Non-pigmented ciliary epithelial cell (primary cell): ENCODE measurements at regions not wholly inside any gene's neighbourhood (a gene's known extent, or its start where the extent isn't known, plus 50 kb on each side); places are given as distances from the start of the nearest gene placed in this dataset.
"Not testable (repeated sequence)": the region's sequence is repeated elsewhere in the genome, so short reads cannot be mapped to it uniquely, and the experiment has no call there.

Experiments
- DNase-seq: peaks from one replicate; pipeline ENCODE4 v3.0.0-alpha.2; 2010; ENCODE audit warnings: low read depth

DNA sequence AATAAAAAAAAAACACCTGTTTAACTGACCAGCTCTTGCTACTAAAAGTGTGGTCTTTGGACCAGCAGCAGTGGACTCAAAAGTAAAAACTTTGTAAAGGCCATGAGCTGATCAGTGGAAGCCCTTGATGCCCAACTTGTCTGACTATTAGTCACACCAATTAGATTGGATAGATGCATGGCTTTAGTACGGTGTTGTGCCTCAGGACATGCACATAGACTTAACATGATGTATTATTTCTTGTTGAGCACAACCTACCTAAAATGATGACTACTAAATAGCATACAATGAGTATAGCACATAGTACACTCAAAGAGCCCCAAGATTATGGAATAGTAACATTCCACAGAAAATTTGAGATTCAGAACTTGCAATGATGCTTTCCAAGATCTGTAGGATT is 95.1 kb upstream of the FIBIN start:
- DNase-seq = no peak

DNA sequence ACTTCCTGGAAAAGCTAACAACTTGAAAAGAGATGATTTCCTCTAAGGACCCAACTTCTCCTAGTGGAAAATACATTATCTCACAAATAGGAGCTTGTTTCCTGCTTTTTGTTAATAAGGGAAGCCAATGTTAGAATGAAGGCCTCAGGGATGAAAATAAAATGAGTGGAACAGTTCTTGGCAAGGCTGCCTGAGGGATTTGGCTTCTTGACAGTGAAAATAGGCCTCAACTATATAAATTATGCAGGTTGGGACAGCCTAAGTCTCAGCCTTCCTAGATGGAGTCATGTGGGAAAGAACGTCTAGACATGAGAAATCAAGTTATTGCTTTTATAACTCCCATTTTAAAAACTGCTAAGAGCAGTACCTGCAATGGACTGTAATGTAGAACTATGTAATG is 92.8 kb upstream of the FIBIN start:
- DNase-seq = no peak

DNA sequence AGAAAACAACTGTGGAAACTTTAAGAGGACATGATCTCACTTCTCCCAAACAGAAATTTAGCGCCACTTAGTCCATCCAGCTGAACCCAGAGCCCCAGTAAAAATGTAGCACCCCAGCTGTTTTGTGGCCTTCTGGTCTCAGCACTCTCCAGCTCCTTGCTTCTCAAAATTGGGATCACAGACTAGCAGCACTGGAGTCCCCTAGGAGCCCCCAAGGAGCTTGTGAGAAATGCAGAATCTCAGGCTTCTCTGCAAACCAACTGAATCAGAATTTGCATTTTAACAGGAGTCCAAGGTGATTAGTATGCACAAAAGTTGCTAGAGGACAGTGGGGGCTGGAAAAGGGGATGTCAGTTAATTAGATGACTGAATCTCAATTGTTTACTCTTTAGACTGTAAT is 89.8 kb upstream of the FIBIN start:
- DNase-seq = no peak

DNA sequence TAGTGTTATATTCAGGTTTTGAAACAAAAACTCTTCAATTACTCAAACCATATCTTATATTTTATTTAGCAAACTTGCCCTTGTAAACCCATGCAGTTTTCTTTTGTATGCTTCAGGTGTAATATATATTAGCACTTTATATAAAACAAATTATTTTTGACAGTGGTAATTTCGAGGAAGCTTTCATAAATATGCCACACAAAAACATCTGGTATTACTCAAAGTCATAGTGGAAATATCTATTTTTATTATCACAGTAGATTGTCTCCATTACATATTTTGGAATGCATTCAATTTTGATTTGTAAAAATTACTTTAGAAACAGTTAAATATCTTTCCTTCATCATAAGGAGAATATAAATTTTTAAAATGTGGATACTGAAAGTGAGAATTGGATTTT is 89.1 kb upstream of the FIBIN start:
- no peak for DNase-seq

DNA sequence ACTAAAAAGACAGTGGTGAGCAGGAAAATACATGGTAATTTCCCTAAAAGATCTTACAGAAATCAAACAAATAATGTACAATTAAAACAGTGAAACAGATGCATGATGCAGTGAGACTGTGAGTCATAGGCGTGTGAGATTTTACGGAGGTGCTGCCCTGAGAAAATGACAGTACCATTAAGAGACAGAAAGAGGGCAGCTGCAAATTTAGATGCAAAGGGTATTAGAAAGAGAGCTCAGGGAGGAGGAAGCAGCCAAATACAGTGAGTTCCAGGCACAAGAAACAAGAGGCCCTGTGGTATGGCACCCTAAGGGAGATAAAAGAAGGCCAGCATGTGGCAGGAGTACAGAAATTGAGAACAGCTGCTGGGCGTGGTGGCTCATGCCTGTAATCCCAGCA is 88.5 kb upstream of the FIBIN start:
- no peak for DNase-seq

DNA sequence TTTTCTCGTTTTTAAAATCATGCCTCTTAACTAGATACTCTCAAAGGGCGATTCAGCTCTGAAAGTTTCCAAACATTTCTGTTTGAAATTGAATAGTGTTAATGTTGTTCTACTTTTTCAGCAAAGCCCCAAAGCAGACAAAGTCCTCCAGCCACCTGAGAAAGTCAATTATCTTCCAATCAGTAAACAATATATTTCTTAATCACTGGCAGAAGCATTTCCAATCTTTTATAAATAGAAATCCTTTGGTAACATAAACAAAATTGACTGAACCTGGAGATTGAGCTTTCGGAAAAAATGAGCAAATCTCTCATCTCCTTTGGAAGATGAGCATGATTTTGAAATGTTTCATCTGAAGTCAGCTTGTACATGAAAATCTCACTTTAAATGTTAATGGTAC is 84.4 kb upstream of the FIBIN start:
- no peak for DNase-seq

DNA sequence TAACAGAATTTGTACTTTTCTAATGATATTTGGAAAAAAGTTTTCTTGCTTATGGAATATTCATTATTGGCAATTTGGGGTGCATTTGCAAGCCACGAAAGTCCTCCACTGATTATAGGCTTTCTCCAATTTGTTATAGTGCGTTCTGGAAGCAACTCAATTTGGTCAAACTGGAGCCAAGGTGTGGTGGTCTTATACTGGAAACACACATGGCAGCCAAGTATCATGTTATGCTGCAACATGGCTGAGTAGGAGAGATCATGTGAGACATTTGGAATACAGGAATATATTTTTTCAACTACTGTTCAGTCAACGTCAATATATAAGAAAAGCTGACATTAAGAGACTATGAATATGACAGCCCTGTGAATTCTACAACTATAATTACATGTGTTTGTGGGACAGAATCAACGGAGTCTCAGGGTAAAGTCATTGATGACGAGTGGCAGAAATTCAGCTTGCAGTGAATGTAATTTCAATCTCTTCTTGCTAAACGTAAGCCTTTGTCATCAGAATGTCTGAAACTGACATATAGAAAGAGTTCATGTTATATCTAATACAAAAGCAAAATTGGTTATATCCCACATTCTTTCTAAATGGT is 83.8 kb upstream of the FIBIN start:
- no peak for DNase-seq

DNA sequence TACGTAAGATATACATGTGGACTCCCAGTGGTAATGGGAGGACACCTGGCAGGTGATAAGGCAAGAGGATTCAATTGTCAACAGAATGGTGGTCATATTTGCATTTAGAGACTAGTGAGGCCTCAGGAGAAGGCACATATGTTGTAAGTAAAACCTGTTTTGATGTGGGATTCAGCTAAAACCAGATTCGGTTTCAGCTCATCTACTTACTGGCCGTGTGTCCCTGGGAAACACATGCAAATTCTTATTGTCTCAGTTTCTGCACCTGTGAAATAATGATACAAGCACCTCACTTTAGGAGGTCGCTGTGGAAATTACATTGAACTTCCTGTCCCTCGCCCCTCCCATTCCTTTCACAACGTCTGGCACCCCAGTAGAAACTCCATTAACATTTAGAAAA is 78.9 kb upstream of the FIBIN start:
- DNase-seq = no peak

DNA sequence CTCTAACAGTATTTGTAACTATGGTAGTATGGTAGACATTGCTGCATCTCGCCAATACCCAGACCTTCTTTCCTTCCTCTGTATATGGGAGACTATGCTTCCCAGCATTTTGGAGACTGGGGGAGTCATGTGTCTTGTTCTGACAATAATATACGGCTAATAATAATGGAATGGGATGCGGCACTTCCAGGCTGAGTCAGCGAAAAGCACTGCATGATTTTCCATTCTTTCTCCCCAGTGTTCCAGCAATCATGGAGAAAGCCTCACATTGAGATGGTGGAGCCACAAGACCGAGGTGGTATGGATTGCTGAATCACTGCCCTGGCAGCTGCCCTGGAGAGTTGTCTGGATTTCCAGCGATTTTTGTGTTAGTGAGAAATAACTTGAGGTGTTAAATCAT is 77.1 kb upstream of the FIBIN start:
- no peak for DNase-seq

DNA sequence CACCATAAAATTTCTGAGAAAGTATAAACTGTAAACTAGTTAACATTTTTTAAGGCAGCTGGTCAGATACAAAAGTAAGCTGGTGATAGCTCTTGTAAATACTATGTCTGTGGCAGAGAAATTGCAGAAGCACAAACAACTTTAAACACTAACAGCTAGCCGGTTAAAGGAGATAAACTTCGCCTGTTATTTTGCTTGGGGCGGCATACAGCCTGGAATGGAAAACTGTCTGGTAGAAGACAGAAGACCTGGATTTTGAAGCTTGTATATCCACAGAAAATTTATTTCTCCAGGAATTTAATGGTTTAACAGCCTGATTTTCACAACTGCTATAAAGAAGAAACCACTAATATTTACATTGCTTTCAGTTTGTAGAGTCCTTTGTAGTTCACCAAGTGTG is 65.3 kb upstream of the FIBIN start:
- no peak for DNase-seq

DNA sequence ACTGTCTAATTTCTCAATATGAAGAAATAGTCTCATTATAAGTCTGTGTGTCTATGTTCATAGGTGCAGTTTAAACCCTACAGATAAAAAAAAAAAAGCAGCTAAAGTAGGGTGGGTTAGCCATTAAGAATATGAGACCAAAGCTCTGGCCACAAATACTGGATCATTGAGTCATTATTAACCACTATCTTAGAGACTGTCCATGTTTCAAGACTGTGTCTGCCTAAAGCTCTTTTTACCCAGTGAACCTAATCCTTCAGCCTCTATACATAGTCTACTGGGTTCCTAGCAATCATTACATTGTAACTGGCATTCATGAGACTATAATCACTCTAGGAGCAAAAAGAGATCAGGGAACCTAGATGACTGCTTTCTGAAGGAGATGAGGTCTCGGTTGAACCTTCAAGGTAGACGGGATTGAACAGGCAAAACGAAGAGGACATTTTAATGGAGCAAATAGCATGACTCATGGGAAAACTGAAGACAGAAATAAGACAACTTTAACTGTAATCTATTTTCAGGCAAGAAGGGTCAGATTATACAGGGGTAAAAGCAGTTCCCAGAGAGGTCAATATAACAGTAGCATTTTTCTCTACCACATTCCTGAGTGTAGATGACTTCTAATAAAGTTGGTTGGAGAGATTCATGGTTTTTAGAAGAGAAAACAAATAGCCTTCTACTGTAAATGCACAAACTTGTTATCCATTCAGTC is 64.0 kb upstream of the FIBIN start:
- no peak for DNase-seq

DNA sequence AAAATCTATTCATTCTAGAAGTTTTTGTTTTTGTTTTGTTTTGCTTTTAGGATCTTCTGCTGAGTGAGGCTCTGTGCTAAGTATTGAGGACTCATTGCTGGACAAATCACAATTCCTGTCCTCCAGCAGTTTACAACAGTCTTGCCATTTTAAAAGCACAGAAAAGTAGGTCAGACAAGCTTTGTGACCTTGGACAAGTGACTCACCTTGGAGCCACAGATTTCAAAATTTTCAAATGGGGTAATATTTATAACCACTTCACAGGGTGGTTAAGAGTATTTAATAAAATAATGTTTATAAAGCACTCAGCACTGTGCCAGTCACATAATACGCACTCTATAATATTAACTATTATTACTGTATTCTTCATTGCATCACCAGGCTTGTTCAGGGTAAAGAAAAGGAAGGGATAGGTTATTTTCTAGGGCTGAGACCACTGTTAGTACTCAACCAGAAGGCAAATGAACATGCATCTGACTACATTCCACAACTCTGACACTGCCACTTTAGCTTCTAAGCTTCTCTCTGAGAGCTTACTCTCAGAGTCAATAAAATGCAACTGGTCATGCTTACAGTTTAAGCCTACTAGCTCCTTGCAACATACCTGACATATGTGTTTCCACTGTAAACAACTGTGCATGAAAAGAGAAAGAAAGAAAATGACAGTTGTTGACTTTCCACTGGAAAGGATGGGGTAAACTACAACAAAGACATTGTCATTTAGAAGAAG is 63.2 kb upstream of the FIBIN start:
- no peak for DNase-seq

DNA sequence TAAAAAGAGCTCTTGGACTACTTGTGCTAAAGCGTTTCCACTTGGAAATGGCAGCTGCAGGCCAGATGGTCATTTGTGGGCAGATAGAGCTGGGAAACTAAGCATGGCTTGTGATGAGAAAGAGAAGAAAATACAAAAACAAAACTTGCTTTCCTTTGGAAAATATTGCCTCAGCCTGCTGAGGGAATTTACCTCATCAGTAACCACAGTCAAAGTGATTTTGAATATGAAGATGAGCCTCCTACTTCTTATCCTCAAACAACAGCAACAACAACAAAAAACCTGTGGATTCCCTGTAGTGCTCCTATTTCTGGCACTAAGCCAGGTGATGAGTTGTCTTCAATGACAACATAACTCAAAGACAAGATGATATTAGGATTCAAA is 62.7 kb upstream of the FIBIN start:
- no peak for DNase-seq

DNA sequence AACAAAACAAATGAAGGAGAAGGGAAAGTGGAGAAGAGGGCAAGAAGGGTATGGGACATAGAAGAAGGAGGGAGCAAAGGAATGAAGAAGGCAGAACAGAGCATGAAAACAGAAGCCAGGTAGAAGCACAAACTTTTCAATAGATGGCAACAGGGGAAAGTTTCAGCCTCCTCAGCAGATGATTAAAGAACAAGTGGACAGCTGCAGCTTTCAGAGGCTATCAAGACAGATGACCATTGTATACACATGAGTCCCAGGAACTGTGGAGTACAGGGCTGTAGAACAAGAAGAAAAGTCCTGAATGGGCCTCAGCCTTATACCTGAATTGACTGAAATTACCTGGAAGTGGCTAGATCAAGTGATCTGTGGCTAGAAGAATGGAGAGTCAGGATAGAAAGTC is 62.0 kb upstream of the FIBIN start:
- no peak for DNase-seq

DNA sequence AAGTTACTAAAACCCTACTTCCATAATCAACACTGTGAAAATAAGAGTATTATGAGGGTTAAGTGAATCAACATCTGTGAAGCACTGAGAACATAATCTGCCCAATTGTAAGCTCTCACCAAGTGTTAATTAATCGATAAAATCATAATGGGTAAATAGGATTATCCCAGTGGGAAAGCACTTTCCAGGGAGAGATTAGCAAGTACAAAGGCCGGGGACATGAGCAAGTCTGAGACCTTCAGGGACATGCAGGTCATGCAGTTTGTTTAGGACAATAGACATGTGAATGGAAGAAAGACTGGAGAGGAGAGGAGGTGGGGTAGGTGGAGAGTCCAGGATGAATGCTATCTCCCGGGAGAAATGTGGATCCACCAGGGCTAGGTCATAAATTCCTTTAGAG is 57.8 kb upstream of the FIBIN start:
- no peak for DNase-seq

DNA sequence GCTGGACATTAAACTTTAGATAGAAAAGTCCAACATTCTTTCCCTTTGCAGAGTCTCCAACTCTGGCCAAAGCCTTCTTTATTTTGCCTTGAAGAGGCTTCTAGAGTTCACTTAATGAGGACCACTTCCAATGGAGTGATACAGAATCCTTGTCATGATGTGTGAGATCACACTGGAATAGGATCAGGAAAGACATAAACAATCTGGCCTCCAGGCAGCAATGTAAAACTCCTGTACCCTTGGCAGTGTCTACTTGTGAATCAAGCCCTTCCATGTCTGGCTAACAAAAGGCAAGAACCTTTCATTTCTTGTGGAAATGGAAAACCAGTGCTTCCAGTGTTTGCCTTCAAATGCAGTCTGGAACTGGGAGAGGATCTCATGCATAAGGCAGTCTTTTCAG is 56.5 kb upstream of the FIBIN start:
- DNase-seq = no peak

DNA sequence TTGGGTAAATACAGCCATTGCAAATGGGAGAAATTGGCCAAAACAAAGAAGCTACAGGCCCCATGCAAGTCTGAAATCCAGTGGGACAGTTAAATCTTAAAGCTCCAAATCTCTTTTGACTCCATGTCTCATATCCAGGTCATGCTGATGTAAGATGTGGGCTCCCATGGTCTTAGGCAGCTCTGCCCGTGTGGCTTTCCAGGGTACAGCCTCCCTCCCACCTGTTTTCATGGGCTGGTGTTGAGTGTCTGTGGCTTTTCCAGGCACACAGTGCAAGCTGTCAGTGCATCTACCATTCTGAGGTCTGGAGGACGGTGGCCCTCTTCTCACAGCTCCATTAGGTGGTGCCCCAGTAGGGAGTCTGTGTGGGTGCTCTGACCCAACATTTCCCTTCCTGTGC is 53.4 kb upstream of the FIBIN start:
- DNase-seq = not testable (repeated sequence)

DNA sequence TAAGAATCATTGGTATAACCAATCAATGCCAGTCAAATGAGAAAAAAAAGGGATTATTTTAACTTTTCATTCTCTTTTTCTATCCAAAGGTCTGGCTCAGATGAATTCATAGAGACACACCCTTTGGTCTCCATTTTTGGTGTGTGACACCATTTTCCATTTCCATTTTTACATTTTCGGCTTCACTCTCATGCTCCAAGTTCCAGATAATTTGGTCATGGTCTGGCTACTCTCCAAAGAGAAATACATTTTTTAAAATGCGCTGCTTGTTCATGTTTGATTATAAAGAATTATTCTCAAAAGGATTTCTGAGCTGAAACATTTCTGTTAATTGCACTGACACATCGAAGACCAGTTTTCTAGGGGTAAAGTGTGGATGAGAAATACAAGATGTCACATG is 51.6 kb upstream of the FIBIN start:
- no peak for DNase-seq

DNA sequence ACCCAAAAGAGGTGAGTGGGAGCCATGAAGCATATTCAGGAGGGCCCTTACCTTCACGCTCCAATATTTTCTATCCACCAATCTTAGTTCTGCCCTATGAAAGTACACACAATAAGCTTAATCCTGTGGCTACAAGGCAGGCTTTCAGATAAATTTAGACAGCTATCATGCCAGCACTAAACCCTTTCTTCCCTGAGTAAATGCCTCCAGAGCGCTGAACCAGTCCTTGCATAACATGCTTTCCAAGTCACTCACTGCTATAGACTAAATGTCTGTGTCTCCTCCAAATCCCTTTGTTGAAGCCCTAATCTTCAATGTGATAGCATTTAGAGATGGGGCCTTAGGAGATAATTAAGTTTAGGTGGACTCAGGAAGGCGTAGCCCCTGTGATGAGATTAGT is 50.3 kb upstream of the FIBIN start:
- no peak for DNase-seq
